Thyroid gland (tissue), 4 donors: ENCODE measurements at regions not wholly inside any gene's neighbourhood (a gene's known extent, or its start where the extent isn't known, plus 50 kb on each side); places are given as distances from the start of the nearest gene placed in this dataset.

Experiments used
- DNase-seq, 2 donors: peaks; one replicate each; pipeline ENCODE4 v3.0.0-alpha.2; 2019
- H3K27ac ChIP-seq, 3 donors: fragments of 200-600 bp; sonication (generic); 1 replicate in 2 of 3; 2 replicates in 1 of 3; pipeline ENCODE4 v1.5.1; 2016 to 2019; ENCODE audit warnings: mild to moderate bottlenecking in 1 of 3, moderate library complexity in 1 of 3
- H3K27me3 ChIP-seq: fragments of 200-600 bp; sonication (generic); one replicate; pipeline ENCODE4 v1.5.1; 2019
- H3K36me3 ChIP-seq, 2 donors: fragments of 200-600 bp; sonication (generic); one replicate each; pipeline ENCODE4 v1.5.1; 2016 to 2019
- H3K4me1 ChIP-seq, 2 donors: fragments of 200-600 bp; sonication (generic); one replicate each; pipeline ENCODE4 v1.5.1; 2017 to 2019
- H3K4me3 ChIP-seq, 3 donors: fragments of 200-600 bp; sonication (generic); replicated peaks in 1 of 3; 1 replicate in 2 of 3; 2 replicates in 1 of 3; pipeline ENCODE4 v1.5.1; 2016; ENCODE audit warnings: mild to moderate bottlenecking in 1 of 3
- H3K9me3 ChIP-seq: fragments of 200-600 bp; sonication (generic); one replicate; pipeline ENCODE4 v1.5.1; 2017
- POLR2A ChIP-seq, 2 donors: fragments of 450-650 bp; IDR thresholded peaks; one replicate each; pipeline ENCODE4 v1.6.1; 2017; ENCODE audit warnings: antibody characterized with exemption in 2 of 2, mild to moderate bottlenecking in 2 of 2, moderate library complexity in 1 of 2
- WGBS, 2 donors: methylation state at CpG; one replicate each; pipeline ENCODE4 v1.1.5; 2017; 5-methylcytosine and 5-hydroxymethylcytosine counted together
- intact Hi-C: fragments of 100-400 bp; cut with DNase I; formaldehyde crosslinking; loops from one replicate; pipeline ENCODE4 v1.15.1; 2023
- TF ChIP-seq, protein P1 (sequence below), 6 experiments: fragments of 200-600 bp in 3 of 6; fragments of 450-650 bp in 3 of 6; sonication (generic) in 3 of 6; IDR thresholded peaks; one replicate each; pipeline ENCODE4 v1.5.1; 2016 to 2019; ENCODE audit warnings: antibody characterized with exemption in 6 of 6, mild to moderate bottlenecking in 2 of 6, inconsistent platforms in 1 of 6, moderate library complexity in 1 of 6

DNA sequence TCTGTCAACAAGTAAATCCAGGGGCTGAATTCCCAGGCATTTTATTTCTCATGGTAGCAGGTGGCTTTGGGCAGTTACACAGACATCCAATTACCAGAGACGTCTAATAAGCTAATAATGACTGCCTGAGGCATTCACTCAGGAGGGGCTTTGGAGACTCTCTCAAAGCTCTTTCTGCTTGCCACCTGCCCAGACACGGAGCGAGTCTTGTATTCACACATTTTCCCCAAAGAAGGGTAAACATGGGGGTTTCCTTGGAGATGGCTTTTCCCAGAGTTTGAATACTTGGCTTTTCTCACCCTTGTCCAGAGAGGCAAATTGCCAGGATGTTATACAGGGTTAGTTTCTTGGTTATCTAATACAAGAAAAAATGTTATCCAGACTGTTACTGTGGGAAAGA, 132.6 kb downstream of the DIPK2A start:
- no peaks in the 10 kb centered on the region for H3K36me3 ChIP-seq
- TF ChIP-seq, protein P1, sequence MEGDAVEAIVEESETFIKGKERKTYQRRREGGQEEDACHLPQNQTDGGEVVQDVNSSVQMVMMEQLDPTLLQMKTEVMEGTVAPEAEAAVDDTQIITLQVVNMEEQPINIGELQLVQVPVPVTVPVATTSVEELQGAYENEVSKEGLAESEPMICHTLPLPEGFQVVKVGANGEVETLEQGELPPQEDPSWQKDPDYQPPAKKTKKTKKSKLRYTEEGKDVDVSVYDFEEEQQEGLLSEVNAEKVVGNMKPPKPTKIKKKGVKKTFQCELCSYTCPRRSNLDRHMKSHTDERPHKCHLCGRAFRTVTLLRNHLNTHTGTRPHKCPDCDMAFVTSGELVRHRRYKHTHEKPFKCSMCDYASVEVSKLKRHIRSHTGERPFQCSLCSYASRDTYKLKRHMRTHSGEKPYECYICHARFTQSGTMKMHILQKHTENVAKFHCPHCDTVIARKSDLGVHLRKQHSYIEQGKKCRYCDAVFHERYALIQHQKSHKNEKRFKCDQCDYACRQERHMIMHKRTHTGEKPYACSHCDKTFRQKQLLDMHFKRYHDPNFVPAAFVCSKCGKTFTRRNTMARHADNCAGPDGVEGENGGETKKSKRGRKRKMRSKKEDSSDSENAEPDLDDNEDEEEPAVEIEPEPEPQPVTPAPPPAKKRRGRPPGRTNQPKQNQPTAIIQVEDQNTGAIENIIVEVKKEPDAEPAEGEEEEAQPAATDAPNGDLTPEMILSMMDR (IDR thresholded peaks at IDR 0.05): no peak
- no peak for TF ChIP-seq POLR2A (IDR thresholded peaks at IDR 0.05)
- no peak for DNase-seq
- intact Hi-C loops: no loop called here
- no peak overlapping the region for H3K4me3 ChIP-seq
- H3K9me3 ChIP-seq: no peaks in the 10 kb centered on the region
- no peaks in the 10 kb centered on the region for H3K27me3 ChIP-seq
- 42 to 54% methylated on average over 3 of the region's 3 CpGs for WGBS, 2 donors
- no peaks in the 10 kb centered on the region for H3K4me1 ChIP-seq
- no peak overlapping the region for H3K27ac ChIP-seq

DNA sequence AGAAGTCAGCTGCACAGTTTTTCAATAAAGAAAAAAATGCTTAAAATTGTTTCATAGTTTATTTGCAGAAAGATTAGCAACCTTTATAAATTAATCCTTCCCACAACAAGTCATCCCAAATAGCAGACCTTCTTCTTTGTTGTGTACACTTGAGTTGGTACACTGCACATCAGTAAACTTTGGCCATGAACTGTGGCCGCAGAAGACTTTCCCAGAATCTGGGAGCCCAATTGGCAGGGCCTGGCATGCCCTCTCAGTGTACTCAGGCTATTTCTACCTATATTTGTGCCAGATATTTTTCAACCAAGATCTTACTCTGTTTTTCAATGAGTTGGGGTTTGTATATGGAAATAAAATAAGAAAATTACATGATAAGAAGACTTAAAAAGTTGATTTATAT, 133.1 kb downstream of the DIPK2A start:
- Histone ChIP-seq H3K4me3 (no peak overlapping the region), H3K27me3 (no peaks in the 10 kb centered on the region), H3K36me3 (no peaks in the 10 kb centered on the region), H3K4me1 (no peaks in the 10 kb centered on the region), H3K27ac (no peak overlapping the region), H3K9me3 (no peaks in the 10 kb centered on the region)
- TF ChIP-seq POLR2A (IDR thresholded peaks at IDR 0.05): no peak
- TF ChIP-seq, protein P1 (IDR thresholded peaks at IDR 0.05): no peak
- intact Hi-C loops: no loop called here
- DNase-seq: no peak
- WGBS, 2 donors: 68 to 77% methylated on average over 1 of the region's 1 CpG

- Histone ChIP-seq H3K27ac (no peak overlapping the region), H3K36me3 (no peaks in the 10 kb centered on the region), H3K9me3 (no peaks in the 10 kb centered on the region), H3K4me1 (no peaks in the 10 kb centered on the region), H3K27me3 (no peaks in the 10 kb centered on the region), H3K4me3 (no peak overlapping the region)
- no peak for DNase-seq
- TF ChIP-seq, protein P1 (IDR thresholded peaks at IDR 0.05): no peak
- no peak for TF ChIP-seq POLR2A (IDR thresholded peaks at IDR 0.05)
- WGBS, 2 donors: 81 to 92% methylated on average over 3 of the region's 3 CpGs
- intact Hi-C loops: no loop called here
Measured at GRCh38 chr3:144105542-144105941, 133.9 kb downstream of the DIPK2A start.

- Histone ChIP-seq H3K27me3 (no peaks in the 10 kb centered on the region), H3K36me3 (no peaks in the 10 kb centered on the region), H3K4me3 (no peak overlapping the region), H3K9me3 (no peaks in the 10 kb centered on the region), H3K4me1 (no peaks in the 10 kb centered on the region), H3K27ac (no peak overlapping the region)
- DNase-seq: no peak
- intact Hi-C loops: no loop called here
- WGBS, 2 donors: 85 to 96% methylated on average over 3 of the region's 3 CpGs
- TF ChIP-seq, protein P1 (IDR thresholded peaks at IDR 0.05): no peak
- no peak for TF ChIP-seq POLR2A (IDR thresholded peaks at IDR 0.05)
Measured at GRCh38 chr3:144106970-144107369, 135.3 kb downstream of the DIPK2A start.

- 94 to 100% methylated on average over 1 of the region's 1 CpG for WGBS, 2 donors
- H3K4me3 ChIP-seq: no peak overlapping the region
Measured at GRCh38 chr3:144107923-144108322, 136.3 kb downstream of the DIPK2A start.

More at GRCh38 chr3:144107923-144108322, 136.3 kb downstream of the DIPK2A start:
- TF ChIP-seq POLR2A (IDR thresholded peaks at IDR 0.05): no peak
- TF ChIP-seq, protein P1 (IDR thresholded peaks at IDR 0.05): no peak
- no peaks in the 10 kb centered on the region for H3K9me3 ChIP-seq
- H3K27ac ChIP-seq: no peak overlapping the region
- no peak for DNase-seq
- no peaks in the 10 kb centered on the region for H3K27me3 ChIP-seq
- intact Hi-C loops: no loop called here
- no peaks in the 10 kb centered on the region for H3K4me1 ChIP-seq
- H3K36me3 ChIP-seq: no peaks in the 10 kb centered on the region
